AG04450 (cell line): ENCODE measurements at regions not wholly inside any gene's neighbourhood (a gene's known extent, or its start where the extent isn't known, plus 50 kb on each side); places are given as distances from the start of the nearest gene placed in this dataset.

Source experiments
- CTCF ChIA-PET: fragments of 300-600, 350-600 bp; formaldehyde crosslinking; extraction: SDS; loops from one replicate; lab custom pipeline; 2022; ENCODE audit warnings: antibody characterized with exemption, inconsistent platforms; lab: Charles Lee
- POLR2A ChIA-PET: fragments of 350-600 bp; formaldehyde crosslinking; extraction: SDS; loops from one replicate; lab custom pipeline; 2021; ENCODE audit warnings: antibody characterized with exemption, inconsistent platforms; lab: Yijun Ruan, JAX
- DNase-seq: peaks from one replicate; pipeline ENCODE4 v3.0.0-alpha.2; 2011; ENCODE audit warnings: low read depth, low spot score
- H3K27ac ChIP-seq: one replicate; pipeline ENCODE4 v1.5.1; 2012; ENCODE audit warnings: low read depth, low read length, control low read depth
- H3K27me3 ChIP-seq: one replicate; pipeline ENCODE4 v1.6.0; 2012; ENCODE audit warnings: low read length; ENCODE audit not compliant: control insufficient read depth, insufficient read depth
- H3K4me3 ChIP-seq: 2 replicates; pipeline ENCODE4 v1.5.1; 2011; ENCODE audit warnings: mild to moderate bottlenecking, low read depth, low read length, control low read depth
- H3K9me3 ChIP-seq: 2 replicates; pipeline ENCODE4 v1.5.1; 2012; ENCODE audit warnings: low read length; ENCODE audit not compliant: control insufficient read depth, insufficient read depth
- TF ChIP-seq, protein P1 (sequence below): IDR thresholded peaks from 2 replicates; pipeline ENCODE4 v1.5.1; 2011; ENCODE audit warnings: low read depth, low read length, control low read depth, inconsistent platforms

DNA sequence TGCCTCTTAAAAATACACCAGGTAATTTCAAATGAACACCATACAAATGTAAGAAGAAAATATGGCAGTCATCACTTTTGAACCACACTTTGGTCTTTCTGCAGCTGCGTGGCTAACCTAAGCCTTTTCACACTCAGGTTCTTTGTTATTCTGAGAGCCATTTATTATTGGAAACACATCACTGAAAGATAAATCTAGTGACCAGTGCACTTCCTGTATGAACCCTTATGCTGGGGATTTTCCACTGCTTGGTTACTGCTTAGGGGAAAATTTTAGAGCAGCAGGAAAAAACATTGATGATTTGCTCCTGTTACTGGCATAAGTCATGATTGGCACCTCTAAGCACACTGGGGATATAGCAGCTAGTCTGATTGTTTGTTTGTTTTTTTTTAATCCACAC is 58.6 kb upstream of the RANBP3L start:
- CTCF ChIA-PET: interaction anchor here (0.8 kb wide), 1 partner anchor 54 kb away, joined by 3 read pairs; no protein-coding TSS in a partner anchor
- no peak overlapping the region for H3K4me3 ChIP-seq

DNA sequence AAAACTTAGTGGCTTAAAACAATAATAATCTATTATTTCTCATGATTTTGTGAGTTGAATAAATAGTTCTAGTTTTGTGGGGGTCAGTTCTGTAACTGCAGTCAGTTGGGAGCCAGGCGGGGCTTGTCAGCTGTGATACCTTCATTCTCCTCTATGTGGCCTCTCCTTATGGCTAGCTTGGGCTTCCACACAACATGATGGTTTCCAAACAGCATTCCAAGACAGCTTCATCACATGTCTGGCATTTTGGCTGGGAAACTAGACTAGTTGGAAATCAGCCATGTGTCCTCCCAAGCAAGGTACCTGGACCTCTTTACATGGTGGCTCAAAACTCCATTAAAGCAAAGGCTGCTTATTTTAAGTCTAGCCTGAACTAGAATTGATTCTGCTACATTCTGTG is 61.4 kb upstream of the RANBP3L start:
- no peak overlapping the region for H3K4me3 ChIP-seq
- no peak for DNase-seq
- POLR2A ChIA-PET: no interaction called here
- no peaks in the 10 kb centered on the region for H3K27me3 ChIP-seq
- TF ChIP-seq, protein P1, sequence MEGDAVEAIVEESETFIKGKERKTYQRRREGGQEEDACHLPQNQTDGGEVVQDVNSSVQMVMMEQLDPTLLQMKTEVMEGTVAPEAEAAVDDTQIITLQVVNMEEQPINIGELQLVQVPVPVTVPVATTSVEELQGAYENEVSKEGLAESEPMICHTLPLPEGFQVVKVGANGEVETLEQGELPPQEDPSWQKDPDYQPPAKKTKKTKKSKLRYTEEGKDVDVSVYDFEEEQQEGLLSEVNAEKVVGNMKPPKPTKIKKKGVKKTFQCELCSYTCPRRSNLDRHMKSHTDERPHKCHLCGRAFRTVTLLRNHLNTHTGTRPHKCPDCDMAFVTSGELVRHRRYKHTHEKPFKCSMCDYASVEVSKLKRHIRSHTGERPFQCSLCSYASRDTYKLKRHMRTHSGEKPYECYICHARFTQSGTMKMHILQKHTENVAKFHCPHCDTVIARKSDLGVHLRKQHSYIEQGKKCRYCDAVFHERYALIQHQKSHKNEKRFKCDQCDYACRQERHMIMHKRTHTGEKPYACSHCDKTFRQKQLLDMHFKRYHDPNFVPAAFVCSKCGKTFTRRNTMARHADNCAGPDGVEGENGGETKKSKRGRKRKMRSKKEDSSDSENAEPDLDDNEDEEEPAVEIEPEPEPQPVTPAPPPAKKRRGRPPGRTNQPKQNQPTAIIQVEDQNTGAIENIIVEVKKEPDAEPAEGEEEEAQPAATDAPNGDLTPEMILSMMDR: no peak
- CTCF ChIA-PET: no interaction called here
- no peaks in the 10 kb centered on the region for H3K9me3 ChIP-seq
- H3K27ac ChIP-seq: no peak overlapping the region

More for the DNA sequence above, 58.6 kb upstream of the RANBP3L start:
- TF ChIP-seq, protein P1: no peak
- Histone ChIP-seq H3K27ac (no peak overlapping the region), H3K9me3 (no peaks in the 10 kb centered on the region), H3K27me3 (no peaks in the 10 kb centered on the region)
- no peak for DNase-seq
- POLR2A ChIA-PET: no interaction called here

DNA sequence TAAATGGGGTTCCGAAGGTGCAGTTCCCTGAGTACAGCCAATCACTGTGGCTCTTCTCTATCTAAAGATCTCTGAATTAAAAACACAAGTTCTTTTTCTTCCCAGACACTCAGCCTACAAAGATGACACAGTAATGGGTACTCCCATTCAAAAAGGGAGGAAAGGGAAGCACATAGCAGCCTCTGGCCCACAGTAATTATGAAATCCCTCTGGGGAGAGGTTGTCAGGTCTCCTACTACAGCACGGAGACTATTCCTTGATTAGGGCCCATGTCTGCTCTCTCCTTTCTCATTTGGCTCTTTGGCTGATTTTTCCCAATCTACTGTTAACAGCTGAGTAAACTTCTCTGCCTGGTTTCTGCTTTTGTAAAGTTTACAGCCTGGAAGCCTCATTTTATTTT is 62.0 kb upstream of the RANBP3L start:
- CTCF ChIA-PET: no interaction called here
- no peaks in the 10 kb centered on the region for H3K27me3 ChIP-seq
- TF ChIP-seq, protein P1: no peak

DNA sequence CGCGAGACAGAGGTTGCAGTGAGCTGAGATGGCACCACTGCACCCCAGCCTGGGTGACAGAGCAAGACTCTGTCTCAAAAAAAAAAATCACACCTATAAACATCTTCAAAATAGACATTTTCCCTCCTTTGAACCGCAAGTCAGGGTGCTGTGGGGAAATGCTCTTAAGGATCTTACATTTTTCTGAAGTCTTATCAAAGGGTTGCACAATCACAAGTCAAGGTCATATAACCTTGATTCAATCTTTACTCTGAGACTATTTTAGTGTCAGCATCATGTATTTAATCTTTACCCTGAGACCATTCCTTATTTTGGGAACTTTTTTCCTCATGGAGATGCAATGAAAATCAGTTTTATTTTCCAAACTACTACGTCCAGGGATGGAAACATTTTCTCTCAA is 62.8 kb upstream of the RANBP3L start:
- H3K9me3 ChIP-seq: no peaks in the 10 kb centered on the region
- TF ChIP-seq, protein P1: no peak
- no peak for DNase-seq
- no peak overlapping the region for H3K27ac ChIP-seq
- H3K27me3 ChIP-seq: no peaks in the 10 kb centered on the region
- CTCF ChIA-PET: interaction anchor here (1.2 kb wide), 1 partner anchor 13 kb away, joined by 4 read pairs; no protein-coding TSS in a partner anchor
- no peak overlapping the region for H3K4me3 ChIP-seq
- POLR2A ChIA-PET: no interaction called here

More for the DNA sequence above, 62.0 kb upstream of the RANBP3L start:
- DNase-seq: no peak
- Histone ChIP-seq H3K9me3 (no peaks in the 10 kb centered on the region), H3K4me3 (no peak overlapping the region), H3K27ac (no peak overlapping the region)
- POLR2A ChIA-PET: no interaction called here

DNA sequence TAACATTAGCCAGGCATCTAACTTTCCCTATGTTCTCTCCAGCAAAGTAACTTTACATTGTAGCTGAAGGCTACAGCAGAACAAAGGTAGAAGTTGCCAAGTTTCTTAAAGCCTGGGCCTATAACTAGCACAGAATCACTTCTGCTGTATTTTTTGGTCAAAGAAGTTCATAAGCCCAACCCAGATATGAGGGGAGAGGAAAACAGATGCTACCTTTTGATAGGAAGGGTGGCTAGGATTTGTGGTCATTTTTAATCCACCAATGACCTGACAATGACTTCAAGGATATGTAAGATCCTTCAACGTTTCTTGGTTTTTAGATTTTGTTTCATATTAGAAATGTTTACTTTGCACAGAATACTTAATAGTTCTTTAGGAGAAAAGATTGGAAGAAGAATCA is 64.2 kb upstream of the RANBP3L start:
- no peak overlapping the region for H3K4me3 ChIP-seq
- H3K27me3 ChIP-seq: no peaks in the 10 kb centered on the region
- no peaks in the 10 kb centered on the region for H3K9me3 ChIP-seq
- CTCF ChIA-PET: no interaction called here
- POLR2A ChIA-PET: no interaction called here
- TF ChIP-seq, protein P1: no peak
- no peak overlapping the region for H3K27ac ChIP-seq
- DNase-seq: no peak
